SH-SY5Y (cell line): ENCODE measurements at regions not wholly inside any gene's neighbourhood (a gene's known extent, or its start where the extent isn't known, plus 50 kb on each side); places are given as distances from the start of the nearest gene placed in this dataset.

Experiments
- GATA2 ChIP-seq: IDR thresholded peaks from 2 replicates; pipeline ENCODE4 v1.6.1; 2011; ENCODE audit warnings: mild to moderate bottlenecking, low read depth, low read length
- GATA3 ChIP-seq: IDR thresholded peaks from 2 replicates; pipeline ENCODE4 v1.6.1; 2011; ENCODE audit warnings: low read depth, mild to moderate bottlenecking, low read length, moderate library complexity

GRCh38 chr4:4608214-4608537, 66.3 kb upstream of the STX18 start:
- no peak for TF ChIP-seq GATA3
- TF ChIP-seq GATA2: no peak

GRCh38 chr4:4607336-4608213, 65.7 kb upstream of the STX18 start:
- TF ChIP-seq GATA3: no peak

GRCh38 chr4:4606321-4606720, 64.5 kb upstream of the STX18 start:
- TF ChIP-seq GATA2 (no peak), GATA3 (no peak)

- TF ChIP-seq GATA3: no peak
- TF ChIP-seq GATA2: no peak
Observed at GRCh38 chr4:4605849-4606248, 64.0 kb upstream of the STX18 start.

- TF ChIP-seq GATA3: no peak
Observed at GRCh38 chr4:4603592-4603991, 61.7 kb upstream of the STX18 start.

- TF ChIP-seq GATA2 (no peak), GATA3 (no peak)
Observed at GRCh38 chr4:4603067-4603466, 61.2 kb upstream of the STX18 start.

GRCh38 chr4:4602468-4602867, 60.6 kb upstream of the STX18 start:
- TF ChIP-seq GATA2 (no peak), GATA3 (no peak)

GRCh38 chr4:4601803-4602369, 60.0 kb upstream of the STX18 start:
- TF ChIP-seq GATA3 (no peak), GATA2 (no peak)

GRCh38 chr4:4599481-4600275, 57.8 kb upstream of the STX18 start:
- TF ChIP-seq GATA3: no peak

GRCh38 chr4:4598851-4599411, 57.1 kb upstream of the STX18 start:
- TF ChIP-seq GATA3: no peak
- no peak for TF ChIP-seq GATA2

- TF ChIP-seq GATA2 (no peak), GATA3 (no peak)
Observed at GRCh38 chr4:4596720-4597119, 54.9 kb upstream of the STX18 start.

- TF ChIP-seq GATA2 (no peak), GATA3 (no peak)
Observed at GRCh38 chr4:4595252-4595651, 53.4 kb upstream of the STX18 start.

- TF ChIP-seq GATA3 (no peak), GATA2 (no peak)
Observed at GRCh38 chr4:4594285-4594920, 52.6 kb upstream of the STX18 start.

GRCh38 chr4:4593596-4594284, 51.9 kb upstream of the STX18 start:
- no peak for TF ChIP-seq GATA3
